ENCODE measurements at regions not wholly inside any gene's neighbourhood (a gene's known extent, or its start where the extent isn't known, plus 50 kb on each side); places are given as distances from the start of the nearest gene placed in this dataset.
"Not testable (repeated sequence)": the region's sequence is repeated elsewhere in the genome, so short reads cannot be mapped to it uniquely, and the experiment has no call there.

DNA sequence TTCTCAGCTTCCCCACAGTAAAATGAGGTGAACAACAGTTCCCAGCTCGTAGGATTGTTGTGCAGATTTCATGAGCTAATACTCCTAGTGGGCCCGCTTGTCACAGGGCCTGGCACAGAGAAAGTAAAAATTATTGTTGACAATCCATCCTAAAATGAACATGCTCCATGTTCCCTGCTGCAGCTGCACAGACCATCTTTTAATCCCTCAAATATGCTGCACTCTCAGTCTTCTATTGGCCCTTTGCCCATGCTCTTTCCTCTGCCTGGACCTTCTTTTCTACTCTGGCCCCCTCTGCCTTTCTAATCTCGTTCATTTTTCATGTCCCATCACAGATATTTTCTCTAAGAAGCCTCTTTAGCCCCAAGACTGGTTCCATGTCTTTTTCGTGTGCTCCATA lies 117.7 kb upstream of the NR3C1 start:
- no peak for DNase-seq

DNA sequence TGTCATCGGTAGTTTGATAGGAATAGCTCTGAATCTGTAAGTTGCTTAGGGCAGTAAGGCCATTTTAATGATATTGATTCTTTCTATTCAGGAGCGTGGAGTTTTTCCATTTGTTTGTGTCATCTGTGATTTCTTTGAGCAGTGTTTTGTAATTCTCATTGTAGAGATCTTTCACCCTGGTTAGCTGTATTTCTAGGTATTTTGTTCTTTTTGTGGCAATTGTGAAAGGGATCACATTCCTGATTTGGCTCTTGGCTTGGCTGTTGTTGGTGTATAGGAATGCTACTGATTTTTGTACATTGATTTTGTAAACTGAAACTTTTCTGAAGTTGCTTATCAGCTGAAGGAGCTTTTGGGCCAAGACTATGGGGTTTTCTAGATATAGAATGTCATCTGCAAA lies 115.7 kb upstream of the NR3C1 start:
- DNase-seq, result not testable (repeated sequence)

- DNase-seq, result not testable (repeated sequence)
Observed at GRCh38 chr5:143517824-143518223, 114.3 kb upstream of the NR3C1 start.

DNA sequence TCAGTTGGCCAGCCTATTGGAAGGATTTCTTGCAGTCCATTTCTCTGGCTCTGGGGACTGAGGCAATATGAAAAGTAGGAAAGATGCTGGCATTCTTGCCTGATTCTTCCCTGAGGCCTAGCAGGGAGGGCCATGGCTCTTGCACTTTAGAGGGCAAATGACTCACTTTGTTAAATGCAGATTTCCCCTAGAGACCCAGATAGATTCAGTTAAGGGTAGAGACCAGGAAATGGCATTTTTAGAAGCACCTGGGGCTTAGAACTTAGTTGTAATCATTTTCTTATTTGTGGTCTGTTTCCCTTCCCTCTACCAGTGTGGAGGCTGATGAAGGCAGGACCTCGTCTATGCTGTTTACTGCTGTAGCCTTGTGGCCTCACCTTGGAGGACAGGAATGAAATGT lies 112.8 kb upstream of the NR3C1 start:
- no peak for DNase-seq

DNA sequence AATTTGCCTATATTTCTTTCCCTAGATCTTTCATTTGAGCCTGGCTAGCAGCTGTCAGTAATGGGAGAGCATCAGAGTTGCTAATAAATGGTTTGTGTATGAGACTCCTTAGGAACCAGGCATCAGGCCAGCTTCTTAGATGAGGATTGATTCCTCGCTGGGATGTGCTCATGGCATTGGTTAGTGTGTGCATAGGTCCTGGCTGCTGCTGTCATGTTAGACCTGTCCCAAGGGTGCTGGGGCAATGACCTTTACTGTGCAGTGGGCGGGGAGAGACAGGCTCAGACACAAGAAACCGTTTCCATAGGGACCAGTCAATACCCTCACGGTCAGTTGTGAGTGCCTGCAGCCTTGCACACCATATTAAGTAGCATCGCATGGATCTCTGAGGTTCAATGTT lies 112.3 kb upstream of the NR3C1 start:
- no peak for DNase-seq

- DNase-seq, result no peak
Observed at GRCh38 chr5:143514616-143515335, 111.3 kb upstream of the NR3C1 start.

DNA sequence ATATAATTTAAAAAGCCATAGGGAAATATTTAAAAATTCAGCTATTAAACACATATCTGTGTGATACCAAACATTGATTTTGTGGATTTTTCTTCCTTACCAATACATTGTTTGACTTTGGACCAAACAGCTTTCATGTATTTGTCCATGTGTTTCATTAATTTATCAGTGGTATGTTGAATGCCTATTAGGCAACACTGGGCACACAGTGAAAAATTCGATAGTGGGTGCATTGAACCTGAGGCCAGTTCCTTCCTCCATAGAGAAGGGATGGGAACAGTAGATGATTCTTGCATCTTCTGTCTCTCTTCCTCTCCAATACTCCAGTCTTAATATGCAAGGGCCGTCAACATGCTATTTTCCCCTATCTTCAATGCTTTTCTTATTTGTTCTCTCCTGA lies 110.2 kb upstream of the NR3C1 start:
- DNase-seq, result no peak

DNA sequence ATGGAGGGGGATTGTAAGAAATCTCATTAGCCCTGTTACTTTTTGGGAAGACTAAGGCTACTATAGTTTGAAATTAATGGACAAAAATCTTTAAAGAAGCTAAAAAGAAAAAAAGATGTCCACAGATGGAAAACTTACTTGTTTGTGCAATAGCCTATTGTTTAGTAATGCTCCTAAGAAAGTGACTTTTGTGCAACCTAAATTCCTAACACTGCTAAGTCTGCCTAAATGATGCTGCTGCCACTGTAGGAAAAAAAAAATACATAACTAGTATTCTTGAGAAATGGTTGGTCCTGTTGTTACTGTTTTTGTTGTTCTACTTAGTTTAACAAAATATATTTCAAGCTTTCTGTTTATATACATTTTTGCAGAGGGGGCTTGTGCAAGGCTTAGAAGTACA lies 108.2 kb upstream of the NR3C1 start:
- no peak for DNase-seq

DNA sequence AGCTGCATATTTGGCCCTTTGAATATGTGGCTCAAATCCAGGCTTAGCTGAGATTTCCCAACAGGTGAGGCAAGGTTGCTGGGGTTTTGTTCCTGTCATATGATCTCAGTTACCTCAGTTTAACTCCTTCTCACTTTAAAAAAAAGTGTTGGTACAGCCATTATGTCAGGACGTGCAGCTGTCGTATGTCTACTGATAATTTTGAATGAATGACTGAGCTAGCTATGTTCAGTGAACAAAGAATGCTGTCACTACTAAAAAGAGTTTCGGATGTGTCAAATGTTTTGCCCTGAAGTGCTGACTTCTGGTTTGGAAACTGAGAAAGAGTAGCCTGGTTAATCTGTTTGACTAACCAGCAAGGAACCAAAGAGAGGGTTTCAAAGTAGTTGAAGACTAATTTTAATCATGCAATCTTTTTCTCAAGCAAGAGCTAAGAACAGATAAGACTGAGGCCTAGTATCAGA lies 106.3 kb upstream of the NR3C1 start:
- DNase-seq, result no peak

DNA sequence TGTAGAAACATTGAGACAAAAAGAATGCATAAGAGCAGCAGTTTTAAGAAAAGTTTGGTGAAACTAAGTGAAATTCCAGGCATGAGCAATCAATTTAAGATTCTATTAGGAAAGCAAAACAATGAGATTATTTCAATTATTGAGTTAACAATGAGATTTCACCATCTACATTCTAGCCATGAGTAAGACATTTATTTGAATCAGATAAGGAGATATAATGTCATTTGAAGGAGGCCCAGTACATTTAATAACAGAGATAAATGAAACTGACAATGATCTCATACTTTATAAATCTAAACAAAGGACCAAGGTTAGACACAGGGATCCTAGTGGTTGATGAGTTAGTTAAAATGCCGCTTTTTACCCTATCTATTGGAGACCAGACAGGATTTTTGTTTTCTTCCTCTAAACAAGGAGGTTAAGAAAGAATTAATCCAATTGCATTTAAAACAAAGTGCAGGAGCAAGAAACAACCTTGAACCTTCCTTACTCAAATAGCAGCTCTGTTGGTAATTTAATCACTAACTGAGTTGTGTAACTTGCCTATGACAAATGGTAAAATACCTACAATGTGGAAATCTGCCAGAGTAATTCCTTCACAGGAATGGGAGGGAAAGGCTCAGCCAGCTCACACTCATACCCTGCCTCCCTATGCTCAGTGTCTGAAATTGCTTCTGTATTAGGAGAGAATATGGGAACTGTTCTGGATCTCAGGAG lies 103.5 kb upstream of the NR3C1 start:
- no peak for DNase-seq

DNA sequence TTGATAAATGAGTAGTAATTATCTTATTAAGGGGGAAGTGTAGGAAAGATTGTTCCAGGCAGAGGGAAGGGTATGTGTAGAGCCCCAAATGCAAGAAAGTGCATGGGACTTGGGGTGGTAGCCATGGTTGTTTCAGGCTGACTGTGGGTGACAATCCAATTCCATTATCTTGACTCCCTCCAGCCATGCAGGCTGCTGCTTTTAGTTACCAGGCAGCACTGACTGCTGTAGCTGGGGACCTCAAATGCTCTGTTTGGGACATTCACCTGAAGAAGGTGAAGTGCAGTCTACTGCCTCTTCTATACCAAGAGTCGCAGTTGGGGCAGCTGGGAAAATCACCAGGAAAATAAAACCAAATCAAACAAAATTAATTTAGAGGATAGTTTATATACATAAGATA lies 102.4 kb upstream of the NR3C1 start:
- DNase-seq, result no peak

- DNase-seq, result no peak
Observed at GRCh38 chr5:143505354-143505753, 101.9 kb upstream of the NR3C1 start.

DNA sequence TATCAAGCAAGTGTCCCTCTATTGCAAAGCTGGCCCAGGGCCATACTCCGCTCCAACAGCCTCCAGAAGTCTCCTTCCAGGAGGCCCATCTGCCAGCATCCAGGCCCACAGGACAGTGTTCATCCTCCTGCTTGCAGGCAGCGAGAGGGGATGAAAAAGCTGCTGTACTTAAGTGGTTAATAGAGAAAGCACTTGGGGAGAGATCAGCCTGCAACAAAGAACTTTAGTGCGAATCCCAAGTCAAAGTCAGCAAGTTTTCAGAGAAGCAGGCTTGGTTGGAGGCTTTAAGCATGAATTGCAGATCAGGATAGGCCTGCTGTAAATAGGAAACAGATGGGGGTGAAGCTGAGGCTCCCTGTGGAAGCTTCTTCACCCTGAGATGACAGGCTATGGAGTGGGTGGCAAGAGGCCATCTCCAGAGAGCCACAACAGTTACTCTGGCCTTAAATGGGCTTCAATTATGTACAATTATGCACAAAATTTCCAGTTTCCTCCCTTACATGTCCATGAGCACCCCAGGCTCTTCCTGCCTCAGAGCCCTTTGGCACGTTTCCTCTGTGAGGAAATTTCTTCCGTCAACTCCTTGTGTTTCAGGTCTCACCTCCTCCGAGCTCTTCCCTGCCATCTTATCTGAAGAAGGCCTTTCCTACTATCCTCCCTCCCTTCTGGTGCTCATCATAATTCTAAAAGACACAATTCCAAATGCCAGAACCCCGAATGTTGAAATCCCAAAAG lies 98.0 kb upstream of the NR3C1 start:
- no peak for DNase-seq

DNA sequence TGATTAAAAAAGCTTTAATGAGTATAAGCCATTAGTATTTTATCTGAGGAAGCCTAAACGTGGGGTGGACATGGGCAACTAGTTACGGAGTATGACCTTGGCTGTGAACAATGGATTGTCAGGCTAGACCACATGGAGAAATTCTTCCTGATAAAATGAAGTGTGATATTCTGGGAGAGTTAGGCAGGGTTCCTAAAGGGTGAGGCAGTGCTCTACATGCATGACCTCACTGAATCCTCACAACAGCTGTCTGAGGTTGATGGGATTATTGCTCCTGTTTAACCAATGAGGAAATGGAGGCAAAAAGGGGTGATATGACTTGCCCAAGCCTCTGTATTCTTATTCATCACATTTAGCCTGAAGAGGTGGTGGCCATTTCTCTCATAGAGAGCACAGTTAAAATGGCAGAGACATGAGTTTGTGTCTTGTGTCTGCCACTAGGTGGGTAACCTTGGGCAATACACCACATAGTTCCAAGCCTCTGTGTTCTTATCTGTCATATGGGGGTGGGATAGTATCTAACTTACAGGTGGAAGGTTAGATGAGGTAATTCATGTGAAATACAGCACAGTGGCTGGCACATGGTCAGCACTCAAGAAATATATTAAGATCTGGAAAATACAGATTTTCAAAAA lies 96.1 kb upstream of the NR3C1 start:
- no peak for DNase-seq

DNA sequence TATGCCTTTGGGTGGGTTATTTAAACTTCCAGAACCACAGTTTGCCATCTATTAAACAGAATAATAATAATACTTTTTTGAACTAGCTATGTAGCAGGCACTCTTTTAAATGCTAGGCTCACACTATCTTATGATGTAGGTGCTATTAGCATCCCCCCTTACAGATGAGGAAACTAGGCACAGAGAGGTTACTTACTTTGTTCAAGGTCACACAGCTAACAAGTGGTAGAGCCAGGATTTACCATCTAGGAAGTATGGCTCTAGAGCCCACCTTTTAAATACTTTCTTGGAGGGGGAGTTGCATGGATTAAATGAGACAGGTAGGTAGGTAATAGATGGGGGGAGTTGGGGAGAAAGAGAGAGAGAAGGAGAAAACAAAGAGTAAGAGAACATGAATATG lies 95.3 kb upstream of the NR3C1 start:
- DNase-seq, result no peak

DNA sequence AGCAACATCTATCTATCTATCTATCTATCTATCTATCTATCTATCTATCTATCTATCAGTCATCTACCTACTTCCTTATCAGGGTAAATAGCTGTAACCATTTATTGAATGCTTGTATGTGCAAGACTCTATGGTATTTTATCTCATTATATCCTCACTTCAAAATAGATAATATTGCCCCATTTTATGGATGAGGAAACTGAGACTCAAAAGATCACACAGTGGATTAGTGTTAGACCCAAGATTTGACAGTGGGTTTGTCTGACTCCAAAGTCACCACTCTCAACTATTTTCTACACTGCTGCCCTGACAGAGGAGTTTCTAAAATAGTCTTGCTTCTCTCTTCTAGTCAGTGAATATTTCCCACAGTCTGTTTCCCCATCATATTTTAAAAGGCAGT lies 94.3 kb upstream of the NR3C1 start:
- no peak for DNase-seq

GRCh38 chr5:143496943-143497342 lies 93.5 kb upstream of the NR3C1 start:
- DNase-seq, result no peak

DNA sequence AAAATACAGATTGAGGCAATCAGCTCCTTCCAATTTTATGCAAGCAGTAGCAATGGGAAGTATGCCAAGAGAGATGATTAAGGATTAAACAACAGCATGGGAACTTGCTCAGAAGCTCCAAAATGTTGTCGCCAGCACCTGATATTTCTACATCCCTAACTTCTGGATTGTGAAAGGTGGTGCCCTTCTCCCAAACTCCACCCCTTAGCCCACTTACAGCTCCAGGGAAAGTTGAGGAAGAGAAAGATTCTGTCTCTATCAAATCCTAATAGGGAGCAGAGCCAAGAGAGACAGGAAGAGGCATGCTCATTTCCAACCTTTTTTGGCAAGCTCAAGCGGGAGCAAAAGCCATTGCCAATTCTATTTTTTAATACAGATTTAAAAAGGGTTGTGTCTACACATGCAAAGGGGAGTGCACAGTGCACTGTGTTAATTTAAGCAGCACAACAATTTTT lies 92.4 kb upstream of the NR3C1 start:
- no peak for DNase-seq

GRCh38 chr5:143495110-143495509 lies 91.6 kb upstream of the NR3C1 start:
- DNase-seq, result no peak

GRCh38 chr5:143494595-143494994 lies 91.1 kb upstream of the NR3C1 start:
- DNase-seq, result no peak

DNA sequence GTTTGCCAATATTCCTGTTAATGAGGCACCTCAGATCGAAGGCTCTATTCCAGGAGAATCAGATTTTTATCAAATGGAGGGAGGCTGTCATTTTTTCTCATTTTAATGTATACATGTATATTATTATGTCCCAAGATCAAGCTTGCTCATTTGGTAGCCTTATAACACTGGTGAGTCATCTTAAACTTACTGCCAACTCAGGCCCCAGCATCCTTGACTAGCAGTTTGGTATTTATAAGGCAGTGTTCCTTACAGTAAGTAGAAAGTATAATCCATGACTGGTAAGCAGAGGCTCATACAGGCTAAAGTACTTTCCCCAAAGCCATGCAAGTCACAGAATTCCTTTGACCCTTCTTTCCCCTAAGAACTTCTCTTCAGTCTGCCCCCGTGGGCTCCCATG lies 90.7 kb upstream of the NR3C1 start:
- DNase-seq, result no peak

DNA sequence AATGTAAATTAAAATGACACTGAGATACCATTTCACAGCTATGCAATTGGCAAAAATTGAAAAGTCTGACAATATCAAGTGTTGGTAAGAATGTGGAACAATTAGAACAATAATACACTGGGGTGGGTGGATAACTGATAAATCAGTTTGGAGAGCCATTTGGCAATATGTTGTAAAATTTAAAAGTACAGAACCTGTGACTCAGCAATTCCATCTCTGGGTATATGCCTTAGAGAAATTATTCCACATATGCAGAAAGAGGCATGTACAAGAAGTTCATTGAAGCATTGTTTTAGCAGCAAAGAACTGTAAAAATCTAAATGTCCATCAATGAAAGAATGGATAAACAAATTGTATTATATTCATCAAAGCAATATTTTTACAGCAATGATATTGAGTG lies 89.3 kb upstream of the NR3C1 start:
- no peak for DNase-seq

DNA sequence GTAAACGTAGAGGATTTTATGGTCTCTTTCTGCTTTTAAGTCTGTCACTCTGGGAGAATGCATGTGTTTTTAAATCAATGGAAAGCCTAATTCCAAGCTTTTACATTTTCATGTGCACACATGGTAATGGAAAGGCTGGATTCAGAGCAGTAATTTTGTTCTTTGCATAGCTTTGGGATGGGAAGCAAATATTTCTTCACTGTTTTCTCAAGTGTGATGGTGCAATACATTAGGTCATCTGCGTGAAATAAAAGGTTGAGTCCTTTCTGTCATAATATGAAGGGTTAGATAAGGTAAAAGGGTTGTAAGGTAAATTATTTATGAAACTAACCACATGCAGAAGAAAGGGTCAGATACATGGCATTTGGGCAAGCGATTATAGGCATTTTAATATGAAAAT lies 88.2 kb upstream of the NR3C1 start:
- DNase-seq, result no peak

All from central memory CD4-positive, alpha-beta T cell (primary cell).